ENCODE measurements at regions not wholly inside any gene's neighbourhood (a gene's known extent, or its start where the extent isn't known, plus 50 kb on each side); places are given as distances from the start of the nearest gene placed in this dataset.

DNA sequence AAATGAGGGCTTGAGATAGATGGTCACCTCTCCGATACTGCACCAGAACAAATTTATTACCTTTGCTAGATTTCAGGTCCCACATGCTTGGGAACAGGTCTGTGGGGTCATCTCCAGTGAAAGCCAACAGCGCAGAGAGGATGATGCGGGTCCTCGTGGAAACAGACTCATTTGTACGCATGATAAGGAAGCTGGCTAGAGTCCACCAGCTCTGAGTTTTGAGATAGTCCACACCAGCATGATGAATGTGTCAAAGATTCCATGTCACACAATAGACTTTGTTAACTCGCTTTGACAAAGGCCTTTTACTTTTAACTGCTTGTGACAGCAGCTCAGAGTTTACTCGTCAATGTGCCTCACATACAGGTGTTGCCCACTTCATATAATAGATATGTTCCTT lies 105.4 kb upstream of the TBCA start:
- TF ChIP-seq ESRRG (CRISPR knock-in tag; IDR thresholded peaks at IDR 0.05) (no peak), ZFP3 (CRISPR knock-in tag; IDR thresholded peaks at IDR 0.05) (no peak), BACH2 (CRISPR knock-in tag; IDR thresholded peaks at IDR 0.05; ENCODE audit: borderline replicate concordance) (no peak), ZNF70 (CRISPR knock-in tag; IDR thresholded peaks at IDR 0.05) (no peak), ZC3H10 (CRISPR knock-in tag; IDR thresholded peaks at IDR 0.05) (no peak), ZFP30 (CRISPR knock-in tag; IDR thresholded peaks at IDR 0.05) (no peak)
